Neural cell (in vitro differentiated cells): ENCODE measurements at regions not wholly inside any gene's neighbourhood (a gene's known extent, or its start where the extent isn't known, plus 50 kb on each side); places are given as distances from the start of the nearest gene placed in this dataset.

Experiments
- H2AFZ ChIP-seq: fragments of 200-600, 300-800 bp; sonication (generic), shearing (Covaris generic); 2 replicates; pipeline ENCODE4 v1.6.0; 2014; ENCODE audit warnings: low read depth, mild to moderate bottlenecking, antibody characterized with exemption, low read length, moderate library complexity
- H3F3A ChIP-seq: fragments of 200-600 bp; shearing (Covaris generic); 2 replicates; pipeline ENCODE4 v1.6.1; 2016; ENCODE audit warnings: mild to moderate bottlenecking, moderate library complexity, mixed read lengths, antibody characterized with exemption, low read length; ENCODE audit not compliant: insufficient read depth, poor library complexity, severe bottlenecking
- H3K27ac ChIP-seq: fragments of 200-600, 300-800 bp; sonication (generic), shearing (Covaris generic); 2 replicates; pipeline ENCODE4 v1.5.1; 2014; ENCODE audit warnings: mild to moderate bottlenecking, low read length, moderate library complexity
- H3K27me3 ChIP-seq: fragments of 300-800, 200-600 bp; sonication (generic), shearing (Covaris generic); 2 replicates; pipeline ENCODE4 v1.6.0; 2014; ENCODE audit warnings: mild to moderate bottlenecking, low read depth, low read length, moderate library complexity; ENCODE audit not compliant: insufficient read depth
- H3K36me3 ChIP-seq: fragments of 300-800, 200-600 bp; sonication (generic), shearing (Covaris generic); 2 replicates; pipeline ENCODE4 v1.5.1; 2014; ENCODE audit warnings: mild to moderate bottlenecking, antibody characterized with exemption, low read length, moderate library complexity; ENCODE audit not compliant: insufficient read depth
- H3K4me2 ChIP-seq: fragments of 300-800, 200-600 bp; sonication (generic), shearing (Covaris generic); 2 replicates; pipeline ENCODE4 v1.6.0; 2014; ENCODE audit warnings: mild to moderate bottlenecking, low read length
- H3K4me3 ChIP-seq: fragments of 300-800, 200-600 bp; sonication (generic), shearing (Covaris generic); 2 replicates; pipeline ENCODE4 v1.5.1; 2014; ENCODE audit warnings: mild to moderate bottlenecking, low read length, moderate library complexity
- H3K79me2 ChIP-seq: fragments of 200-600 bp; shearing (Covaris generic); replicated peaks from 2 replicates; pipeline ENCODE4 v1.6.0; 2014; ENCODE audit warnings: mild to moderate bottlenecking, low read length, moderate library complexity; ENCODE audit not compliant: insufficient read depth
- H3K9ac ChIP-seq: fragments of 300-800, 200-600 bp; sonication (generic), shearing (Covaris generic); 2 replicates; pipeline ENCODE4 v1.6.1; 2016; ENCODE audit warnings: mild to moderate bottlenecking, low read length, mixed read lengths
- H3K9me2 ChIP-seq: fragments of 200-600 bp; shearing (Covaris generic); 2 replicates; pipeline ENCODE4 v1.6.1; 2016; ENCODE audit warnings: mild to moderate bottlenecking, low read length, mixed read lengths; ENCODE audit not compliant: insufficient read depth
- H3K9me3 ChIP-seq: fragments of 200-600, 300-800 bp; sonication (generic), shearing (Covaris generic); 2 replicates; pipeline ENCODE4 v1.6.1; 2016; ENCODE audit warnings: mild to moderate bottlenecking, mixed run types, low read length, moderate library complexity, mixed read lengths
- H4K20me1 ChIP-seq: fragments of 200-600 bp; shearing (Covaris generic); 2 replicates; pipeline ENCODE4 v1.6.1; 2016; ENCODE audit warnings: mild to moderate bottlenecking, mixed run types; ENCODE audit not compliant: insufficient read depth
- CTCF ChIP-seq: fragments of 450-650 bp; IDR thresholded peaks from 2 replicates; pipeline ENCODE4 v1.5.1; 2014; ENCODE audit warnings: antibody characterized with exemption, mild to moderate bottlenecking, moderate library complexity; ENCODE audit not compliant: poor library complexity, severe bottlenecking
- EP300 ChIP-seq: fragments of 450-650 bp; conservative IDR thresholded peaks from 2 replicates; pipeline ENCODE4 v1.6.1; 2014; ENCODE audit warnings: antibody characterized with exemption, mild to moderate bottlenecking, moderate library complexity; ENCODE audit not compliant: poor library complexity, severe bottlenecking
- EZH2 ChIP-seq: fragments of 200-600, 300-800 bp; shearing (Covaris generic), sonication (generic); IDR thresholded peaks from 2 replicates; pipeline ENCODE4 v1.6.1; 2014; ENCODE audit warnings: antibody characterized with exemption, low read length, borderline replicate concordance, mild to moderate bottlenecking; ENCODE audit not compliant: insufficient read depth, poor library complexity, severe bottlenecking
- MXI1 ChIP-seq: fragments of 450-650 bp; conservative IDR thresholded peaks from 2 replicates; pipeline ENCODE4 v1.6.1; 2014; ENCODE audit warnings: antibody characterized with exemption, mild to moderate bottlenecking; ENCODE audit not compliant: poor library complexity, severe bottlenecking
- POLR2AphosphoS5 ChIP-seq: IDR thresholded peaks from 2 replicates; pipeline ENCODE4 v1.6.1; 2012
- RAD21 ChIP-seq: fragments of 450-650 bp; conservative IDR thresholded peaks from 2 replicates; pipeline ENCODE4 v1.6.1; 2014; ENCODE audit warnings: antibody characterized with exemption, mild to moderate bottlenecking, moderate library complexity
- REST ChIP-seq: IDR thresholded peaks from 2 replicates; pipeline ENCODE4 v1.6.1; 2012; ENCODE audit warnings: borderline replicate concordance
- SMC3 ChIP-seq: fragments of 450-650 bp; conservative IDR thresholded peaks from 2 replicates; pipeline ENCODE4 v1.6.1; 2014; ENCODE audit warnings: antibody characterized with exemption, mild to moderate bottlenecking, moderate library complexity; ENCODE audit not compliant: poor library complexity
- TAF1 ChIP-seq: IDR thresholded peaks from 2 replicates; pipeline ENCODE4 v1.6.1; 2012; ENCODE audit warnings: low read depth

- TF ChIP-seq RAD21: no peak
Measured at GRCh38 chr13:64684685-64685431, 2545.3 kb downstream of the PCDH9 start (continued).

GRCh38 chr13:64684108-64684507 is 2546.0 kb downstream of the PCDH9 start:
- H3K9ac ChIP-seq: no peak overlapping the region
- H2AFZ ChIP-seq: no peak overlapping the region
- H4K20me1 ChIP-seq: no peaks in the 10 kb centered on the region
- H3K27ac ChIP-seq: no peak overlapping the region
- H3K4me2 ChIP-seq: no peak overlapping the region
- no peaks in the 10 kb centered on the region for H3K36me3 ChIP-seq
- TF ChIP-seq EZH2 (no peak), RAD21 (no peak), EP300 (no peak), CTCF (no peak), MXI1 (no peak), POLR2AphosphoS5 (no peak), REST (no peak), TAF1 (no peak), SMC3 (no peak)
- no peak overlapping the region for H3K4me3 ChIP-seq
- no peaks in the 10 kb centered on the region for H3K9me3 ChIP-seq
- H3K79me2 ChIP-seq: no peaks in the 10 kb centered on the region
- H3K27me3 ChIP-seq: no peaks in the 10 kb centered on the region
- H3K9me2 ChIP-seq: no peaks in the 10 kb centered on the region
- no peaks in the 10 kb centered on the region for H3F3A ChIP-seq

- Histone ChIP-seq H3K9ac (no peak overlapping the region), H3K36me3 (no peaks in the 10 kb centered on the region), H3K4me3 (no peak overlapping the region), H3K4me2 (no peak overlapping the region), H3K27me3 (no peaks in the 10 kb centered on the region), H3F3A (no peaks in the 10 kb centered on the region), H3K79me2 (no peaks in the 10 kb centered on the region), H2AFZ (no peak overlapping the region), H3K9me3 (no peaks in the 10 kb centered on the region), H3K9me2 (no peaks in the 10 kb centered on the region), H4K20me1 (no peaks in the 10 kb centered on the region), H3K27ac (no peak overlapping the region)
- no peak for TF ChIP-seq REST
- no peak for TF ChIP-seq MXI1
- no peak for TF ChIP-seq SMC3
- TF ChIP-seq CTCF: no peak
- no peak for TF ChIP-seq TAF1
- no peak for TF ChIP-seq EZH2
- no peak for TF ChIP-seq POLR2AphosphoS5
- TF ChIP-seq RAD21: no peak
- no peak for TF ChIP-seq EP300
Measured at GRCh38 chr13:64680739-64681138, 2549.4 kb downstream of the PCDH9 start.
